NCI-H1694 treated with DMSO at 0.1 percent for 48 hours (cell line): ENCODE measurements at regions not wholly inside any gene's neighbourhood (a gene's known extent, or its start where the extent isn't known, plus 50 kb on each side); places are given as distances from the start of the nearest gene placed in this dataset.
"Not testable (repeated sequence)": the region's sequence is repeated elsewhere in the genome, so short reads cannot be mapped to it uniquely, and the experiment has no call there.

Source experiments
- DNase-seq: peaks from one replicate; lab custom pipeline; 2025; lab: John Stamatoyannopoulos, UW

GRCh38 chrX:150052226-150052625 lies 113.9 kb upstream of the EOLA2 start:
- no peak for DNase-seq

GRCh38 chrX:150058728-150059127 lies 120.4 kb upstream of the EOLA2 start:
- DNase-seq: no peak

GRCh38 chrX:150060406-150060805 lies 122.1 kb upstream of the EOLA2 start:
- DNase-seq: no peak

GRCh38 chrX:150062292-150063137 lies 124.2 kb upstream of the EOLA2 start:
- DNase-seq: no peak

GRCh38 chrX:150063138-150063518 lies 124.8 kb upstream of the EOLA2 start:
- DNase-seq: no peak

GRCh38 chrX:150063674-150064073 lies 125.4 kb upstream of the EOLA2 start:
- DNase-seq: no peak

GRCh38 chrX:150074175-150074574 lies 135.9 kb upstream of the EOLA2 start:
- DNase-seq: no peak

GRCh38 chrX:150080497-150080896 lies 142.2 kb upstream of the EOLA2 start:
- no peak for DNase-seq

- no peak for DNase-seq
Measured at GRCh38 chrX:150081076-150081475, 142.8 kb upstream of the EOLA2 start.

- no peak for DNase-seq
Measured at GRCh38 chrX:150084496-150085229, 146.4 kb upstream of the EOLA2 start.

- DNase-seq: no peak
Measured at GRCh38 chrX:150085881-150086280, 147.6 kb upstream of the EOLA2 start.

- DNase-seq: no peak
Measured at GRCh38 chrX:150086371-150086770, 148.1 kb upstream of the EOLA2 start.

- no peak for DNase-seq
Measured at GRCh38 chrX:150087612-150088011, 149.3 kb upstream of the EOLA2 start.

- no peak for DNase-seq
Measured at GRCh38 chrX:150088042-150088441, 149.8 kb upstream of the EOLA2 start.

- no peak for DNase-seq
Measured at GRCh38 chrX:150088766-150089518, 150.7 kb upstream of the EOLA2 start.

GRCh38 chrX:150091300-150091699 lies 153.0 kb upstream of the EOLA2 start:
- DNase-seq: not testable (repeated sequence)

GRCh38 chrX:150092549-150092948 lies 154.3 kb upstream of the EOLA2 start:
- DNase-seq: no peak

GRCh38 chrX:150094375-150094774 lies 156.1 kb upstream of the EOLA2 start:
- DNase-seq: no peak

GRCh38 chrX:150094996-150095395 lies 156.7 kb upstream of the EOLA2 start:
- DNase-seq: no peak

- no peak for DNase-seq
Measured at GRCh38 chrX:150099316-150099715, 161.0 kb upstream of the EOLA2 start.

- no peak for DNase-seq
Measured at GRCh38 chrX:150100261-150100660, 162.0 kb upstream of the EOLA2 start.

- DNase-seq: no peak
Measured at GRCh38 chrX:150118476-150118875, 180.2 kb upstream of the EOLA2 start.

- DNase-seq: no peak
Measured at GRCh38 chrX:150119323-150119722, 181.0 kb upstream of the EOLA2 start.
